ENCODE measurements at regions not wholly inside any gene's neighbourhood (a gene's known extent, or its start where the extent isn't known, plus 50 kb on each side); places are given as distances from the start of the nearest gene placed in this dataset.

GRCh38 chr10:81068460-81068859 lies 530.8 kb downstream of the SH2D4B start:
- no peak overlapping the region for H3K4me3 ChIP-seq (ENCODE audit: control extremely low read depth in 1 of 5, extremely low read depth in 1 of 5, insufficient read depth in 1 of 5, low read depth in 2 of 5, low read length in 4 of 5)
- WGBS (ENCODE audit: insufficient coverage) = 41% methylated on average over 3 of the region's 3 CpGs
- POLR2A ChIA-PET = no interaction called here
- H3K4me2 ChIP-seq (replicated peaks; ENCODE audit: low read depth, low read length, poor library complexity, severe bottlenecking) = no peak overlapping the region
- H3K36me3 ChIP-seq (replicated peaks in 1 of 2; ENCODE audit: control extremely low read depth in 1 of 2, control insufficient read depth in 1 of 2, extremely low read depth in 1 of 2, insufficient read depth in 2 of 2, low read length in 1 of 2) = no peaks in the 10 kb centered on the region
- no peaks in the 10 kb centered on the region for H4K20me1 ChIP-seq (ENCODE audit: control insufficient read depth, insufficient read depth, low read length, poor library complexity, severe bottlenecking)
- H3K9ac ChIP-seq (ENCODE audit: low read length) = no peak overlapping the region
- Mint-ChIP-seq H3K27ac (no peak overlapping the region), H3K9me3 (ENCODE audit: insufficient read depth) (no peaks in the 10 kb centered on the region), H3K4me1 (no peaks in the 10 kb centered on the region), H3K4me3 (no peak overlapping the region), H3K27me3 (no peaks in the 10 kb centered on the region)
- H3K79me2 ChIP-seq (ENCODE audit: control insufficient read depth, insufficient read depth, low read length) = no peaks in the 10 kb centered on the region
- H2AFZ ChIP-seq (ENCODE audit: insufficient read depth, low read depth, low read length, poor library complexity, severe bottlenecking) = no peak overlapping the region
- no peaks in the 10 kb centered on the region for H3K4me1 ChIP-seq (ENCODE audit: control insufficient read depth in 2 of 2, insufficient read depth in 2 of 2, low read length in 2 of 2)
- CTCF ChIA-PET = no interaction called here
- no peak overlapping the region for H3K27ac ChIP-seq (ENCODE audit: low read length in 2 of 2)
- ATAC-seq (ENCODE audit: low read depth) (no peak), DNase-seq (no peak)
- intact Hi-C loops (cut with micrococcal nuclease) = no loop called here
- H3K27me3 ChIP-seq (replicated peaks in 1 of 4; ENCODE audit: control extremely low read depth in 1 of 4, control insufficient read depth in 3 of 4, insufficient read depth in 4 of 4, low read length in 3 of 4) = no peaks in the 10 kb centered on the region
- TF ChIP-seq EZH2 (IDR thresholded peaks at IDR 0.05; ENCODE audit: borderline replicate concordance, insufficient read depth, low read depth, low read length, poor library complexity, severe bottlenecking) = no peak
- no peak for TF ChIP-seq CTCF (IDR thresholded peaks at IDR 0.05)
- H3K9me3 ChIP-seq (ENCODE audit: control extremely low read depth in 1 of 3, control insufficient read depth in 2 of 3, insufficient read depth in 1 of 3, low read length in 2 of 3) = no peaks in the 10 kb centered on the region

DNA sequence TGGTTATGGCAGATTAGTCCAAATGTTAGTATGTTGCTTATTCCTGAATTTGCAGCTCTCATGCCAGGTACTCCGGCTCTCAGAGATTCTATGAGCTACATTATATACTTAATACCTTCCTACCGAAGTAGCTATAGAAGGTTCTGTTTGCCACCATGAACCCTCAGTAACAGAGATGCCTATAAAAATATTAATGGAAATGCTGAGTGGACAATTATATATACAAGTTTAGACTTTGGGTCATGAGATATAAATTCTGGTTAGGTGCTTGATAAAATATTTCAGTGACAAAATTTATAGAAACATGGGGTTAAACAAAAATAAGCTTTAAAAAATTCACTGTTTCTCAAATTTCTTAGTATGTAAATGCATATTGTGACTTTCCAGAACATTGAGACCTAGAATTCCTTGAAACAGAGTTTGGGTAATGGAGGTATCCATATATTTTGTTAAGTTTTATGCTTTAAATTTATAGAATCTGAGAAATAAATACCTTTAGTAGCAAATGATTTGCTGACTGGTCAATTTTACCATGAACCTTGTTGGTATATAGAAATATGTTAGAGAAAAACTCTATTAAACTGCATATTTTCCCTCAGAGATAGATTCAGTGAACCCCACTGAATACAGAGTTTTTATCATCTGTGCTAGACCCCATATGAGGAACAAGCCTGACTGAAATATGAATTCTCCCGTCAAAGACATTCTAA lies 533.5 kb downstream of the SH2D4B start:
- Histone ChIP-seq H3K36me3 (replicated peaks in 1 of 2; ENCODE audit: control extremely low read depth in 1 of 2, control insufficient read depth in 1 of 2, extremely low read depth in 1 of 2, insufficient read depth in 2 of 2, low read length in 1 of 2) (no peaks in the 10 kb centered on the region), H3K79me2 (ENCODE audit: control insufficient read depth, insufficient read depth, low read length) (no peaks in the 10 kb centered on the region), H3K27me3 (replicated peaks in 1 of 4; ENCODE audit: control extremely low read depth in 1 of 4, control insufficient read depth in 3 of 4, insufficient read depth in 4 of 4, low read length in 3 of 4) (no peaks in the 10 kb centered on the region), H3K9me3 (ENCODE audit: control extremely low read depth in 1 of 3, control insufficient read depth in 2 of 3, insufficient read depth in 1 of 3, low read length in 2 of 3) (no peaks in the 10 kb centered on the region), H3K4me1 (ENCODE audit: control insufficient read depth in 2 of 2, insufficient read depth in 2 of 2, low read length in 2 of 2) (no peaks in the 10 kb centered on the region), H3K27ac (ENCODE audit: low read length in 2 of 2) (no peak overlapping the region), H2AFZ (ENCODE audit: insufficient read depth, low read depth, low read length, poor library complexity, severe bottlenecking) (no peak overlapping the region), H3K4me2 (replicated peaks; ENCODE audit: low read depth, low read length, poor library complexity, severe bottlenecking) (no peak overlapping the region), H3K4me3 (ENCODE audit: control extremely low read depth in 1 of 5, extremely low read depth in 1 of 5, insufficient read depth in 1 of 5, low read depth in 2 of 5, low read length in 4 of 5) (no peak overlapping the region), H3K9ac (ENCODE audit: low read length) (no peak overlapping the region), H4K20me1 (ENCODE audit: control insufficient read depth, insufficient read depth, low read length, poor library complexity, severe bottlenecking) (no peaks in the 10 kb centered on the region)
- ChIA-PET POLR2A (no interaction called here), CTCF (no interaction called here)
- no peak overlapping the region for H3K27ac Mint-ChIP-seq
- TF ChIP-seq CTCF (IDR thresholded peaks at IDR 0.05) (no peak), EZH2 (IDR thresholded peaks at IDR 0.05; ENCODE audit: borderline replicate concordance, insufficient read depth, low read depth, low read length, poor library complexity, severe bottlenecking) (no peak)
- no peaks in the 10 kb centered on the region for H3K9me3 Mint-ChIP-seq (ENCODE audit: insufficient read depth)
- H3K4me1 Mint-ChIP-seq = no peaks in the 10 kb centered on the region
- DNase-seq (no peak), ATAC-seq (ENCODE audit: low read depth) (no peak)
- no CpG with 5 or more reads among the region's 3 CpGs for WGBS (ENCODE audit: insufficient coverage)
- no peaks in the 10 kb centered on the region for H3K27me3 Mint-ChIP-seq
- intact Hi-C loops (cut with micrococcal nuclease) = no loop called here
- H3K4me3 Mint-ChIP-seq = no peak overlapping the region

All from B cell (primary cell).